ENCODE measurements at regions not wholly inside any gene's neighbourhood (a gene's known extent, or its start where the extent isn't known, plus 50 kb on each side); places are given as distances from the start of the nearest gene placed in this dataset.

- DNase-seq (ENCODE audit: extremely low spot score, unreplicated experiment), result no peak
- Mint-ChIP-seq H3K9me3 (ENCODE audit: unreplicated experiment) (no peaks in the 10 kb centered on the region), H3K4me1 (ENCODE audit: unreplicated experiment) (no peaks in the 10 kb centered on the region), H3K27me3 (ENCODE audit: unreplicated experiment) (peaks cover 35% of the 10 kb centered on the region), H3K36me3 (ENCODE audit: unreplicated experiment) (no peaks in the 10 kb centered on the region), H3K27ac (ENCODE audit: unreplicated experiment) (no peak overlapping the region), H3K4me3 (ENCODE audit: unreplicated experiment) (no peak overlapping the region)
- no peak for TF ChIP-seq CTCF (IDR thresholded peaks at IDR 0.05)
Measured at GRCh38 chr12:115872919-115873357, 404.6 kb downstream of the MED13L start.

- Mint-ChIP-seq H3K27ac (ENCODE audit: unreplicated experiment) (no peak overlapping the region), H3K36me3 (ENCODE audit: unreplicated experiment) (no peaks in the 10 kb centered on the region), H3K4me1 (ENCODE audit: unreplicated experiment) (no peaks in the 10 kb centered on the region), H3K4me3 (ENCODE audit: unreplicated experiment) (no peak overlapping the region), H3K9me3 (ENCODE audit: unreplicated experiment) (no peaks in the 10 kb centered on the region), H3K27me3 (ENCODE audit: unreplicated experiment) (peaks cover 28% of the 10 kb centered on the region)
- DNase-seq (ENCODE audit: extremely low spot score, unreplicated experiment), result no peak
- TF ChIP-seq CTCF (IDR thresholded peaks at IDR 0.05), result no peak
Measured at GRCh38 chr12:115872212-115872611, 405.3 kb downstream of the MED13L start.

GRCh38 chr12:115871714-115872113, 405.8 kb downstream of the MED13L start:
- H3K36me3 Mint-ChIP-seq (ENCODE audit: unreplicated experiment), result no peaks in the 10 kb centered on the region
- no peak overlapping the region for H3K4me3 Mint-ChIP-seq (ENCODE audit: unreplicated experiment)
- DNase-seq (ENCODE audit: extremely low spot score, unreplicated experiment), result no peak
- H3K27ac Mint-ChIP-seq (ENCODE audit: unreplicated experiment), result no peak overlapping the region
- H3K27me3 Mint-ChIP-seq (ENCODE audit: unreplicated experiment), result peaks cover 25% of the 10 kb centered on the region
- H3K9me3 Mint-ChIP-seq (ENCODE audit: unreplicated experiment), result no peaks in the 10 kb centered on the region
- H3K4me1 Mint-ChIP-seq (ENCODE audit: unreplicated experiment), result no peaks in the 10 kb centered on the region
- TF ChIP-seq CTCF (IDR thresholded peaks at IDR 0.05), result peak; percentile 53

GRCh38 chr12:115870510-115870909, 407.0 kb downstream of the MED13L start:
- no peak for TF ChIP-seq CTCF (IDR thresholded peaks at IDR 0.05)
- H3K36me3 Mint-ChIP-seq (ENCODE audit: unreplicated experiment), result no peaks in the 10 kb centered on the region
- no peak for DNase-seq (ENCODE audit: extremely low spot score, unreplicated experiment)
- no peak overlapping the region for H3K4me3 Mint-ChIP-seq (ENCODE audit: unreplicated experiment)
- no peaks in the 10 kb centered on the region for H3K9me3 Mint-ChIP-seq (ENCODE audit: unreplicated experiment)
- H3K27me3 Mint-ChIP-seq (ENCODE audit: unreplicated experiment), result peaks cover 25% of the 10 kb centered on the region
- H3K27ac Mint-ChIP-seq (ENCODE audit: unreplicated experiment), result no peak overlapping the region
- no peaks in the 10 kb centered on the region for H3K4me1 Mint-ChIP-seq (ENCODE audit: unreplicated experiment)

- Mint-ChIP-seq H3K27ac (ENCODE audit: unreplicated experiment) (no peak overlapping the region), H3K9me3 (ENCODE audit: unreplicated experiment) (no peaks in the 10 kb centered on the region), H3K4me3 (ENCODE audit: unreplicated experiment) (no peak overlapping the region), H3K4me1 (ENCODE audit: unreplicated experiment) (no peaks in the 10 kb centered on the region), H3K36me3 (ENCODE audit: unreplicated experiment) (no peaks in the 10 kb centered on the region), H3K27me3 (ENCODE audit: unreplicated experiment) (peaks cover 28% of the 10 kb centered on the region)
- no peak for TF ChIP-seq CTCF (IDR thresholded peaks at IDR 0.05)
- DNase-seq (ENCODE audit: extremely low spot score, unreplicated experiment), result no peak
Measured at GRCh38 chr12:115870021-115870420, 407.5 kb downstream of the MED13L start.
